SH-SY5Y (cell line): ENCODE measurements at regions not wholly inside any gene's neighbourhood (a gene's known extent, or its start where the extent isn't known, plus 50 kb on each side); places are given as distances from the start of the nearest gene placed in this dataset.

Experiments
- GATA2 ChIP-seq: IDR thresholded peaks from 2 replicates; pipeline ENCODE4 v1.6.1; 2011; ENCODE audit warnings: mild to moderate bottlenecking, low read depth, low read length
- GATA3 ChIP-seq: IDR thresholded peaks from 2 replicates; pipeline ENCODE4 v1.6.1; 2011; ENCODE audit warnings: low read depth, mild to moderate bottlenecking, low read length, moderate library complexity

DNA sequence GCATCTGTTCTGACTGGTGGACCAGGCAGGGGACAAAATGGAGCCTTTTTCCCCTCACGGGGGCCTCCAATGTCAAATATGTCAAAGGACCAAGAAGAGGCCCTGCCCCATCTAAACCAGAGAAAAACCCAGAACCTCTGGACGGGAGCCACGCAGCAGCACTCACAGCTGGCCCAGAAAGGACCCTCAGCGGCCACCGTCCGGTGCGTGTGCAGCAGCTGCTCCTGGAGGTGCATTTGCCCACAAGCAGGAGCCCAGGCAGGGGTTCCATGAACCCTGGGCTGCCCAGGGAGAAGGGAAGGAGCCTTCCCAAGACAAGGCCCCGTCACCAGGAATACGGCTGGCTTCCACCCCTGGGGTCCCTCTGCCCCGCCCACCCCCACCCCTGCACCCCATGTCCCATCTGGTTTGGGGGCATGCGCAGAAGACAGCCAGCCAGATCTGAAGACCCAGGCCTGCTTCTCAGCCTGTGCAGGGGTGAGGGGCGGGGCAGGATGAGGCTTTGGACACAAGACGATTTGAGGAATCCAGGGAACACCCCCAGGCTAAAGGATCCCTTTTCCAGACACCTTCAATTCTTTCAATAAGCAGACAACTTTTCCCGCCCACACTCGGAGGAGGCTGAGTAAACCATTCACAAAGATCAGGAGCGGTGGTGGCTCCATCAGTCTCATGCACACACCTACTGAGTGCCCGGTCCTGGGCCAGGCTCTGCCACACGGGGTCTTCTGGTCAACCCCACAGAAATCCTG lies 423.1 kb downstream of the SHANK2 start:
- TF ChIP-seq GATA2 (no peak), GATA3 (no peak)
